GM12891 (cell line): ENCODE measurements at regions not wholly inside any gene's neighbourhood (a gene's known extent, or its start where the extent isn't known, plus 50 kb on each side); places are given as distances from the start of the nearest gene placed in this dataset.

ENCODE experiments used
- DNase-seq: peaks from one replicate; pipeline ENCODE4 v3.0.0; 2011; ENCODE audit warnings: low spot score; ENCODE audit not compliant: insufficient read length
- FAIRE-seq: peaks from 2 replicates; lab custom pipeline; 2011; peaks lifted over from hg19 to GRCh38; lab: Jason Lieb, UNC
- PAX5 ChIP-seq: IDR thresholded peaks from 2 replicates; pipeline ENCODE4 v1.6.1; 2011; ENCODE audit warnings: low read length, moderate library complexity, mild to moderate bottlenecking; ENCODE audit not compliant: insufficient read depth, severe bottlenecking
- POLR2A ChIP-seq: IDR thresholded peaks from 2 replicates; pipeline ENCODE4 v1.6.1; 2011; ENCODE audit warnings: low read depth, low read length, control low read depth
- POLR2AphosphoS5 ChIP-seq: IDR thresholded peaks from 2 replicates; pipeline ENCODE4 v1.6.1; 2011; ENCODE audit warnings: low read depth, low read length, control low read depth
- POU2F2 ChIP-seq: IDR thresholded peaks from 2 replicates; pipeline ENCODE4 v1.6.1; 2011; ENCODE audit warnings: low read depth, mild to moderate bottlenecking, control low read depth, low read length, moderate library complexity
- SPI1 ChIP-seq: IDR thresholded peaks from 2 replicates; pipeline ENCODE4 v1.6.1; 2011; ENCODE audit warnings: low read depth, low read length, control low read depth
- TAF1 ChIP-seq: IDR thresholded peaks from 2 replicates; pipeline ENCODE4 v1.6.1; 2011; ENCODE audit warnings: low read depth, low read length, control low read depth

GRCh38 chr2:16328521-16329190 is 337.0 kb downstream of the CYRIA start:
- DNase-seq (no peak), FAIRE-seq (no peak)
- no peak for TF ChIP-seq POLR2AphosphoS5
- TF ChIP-seq TAF1 = no peak
- no peak for TF ChIP-seq POLR2A

DNA sequence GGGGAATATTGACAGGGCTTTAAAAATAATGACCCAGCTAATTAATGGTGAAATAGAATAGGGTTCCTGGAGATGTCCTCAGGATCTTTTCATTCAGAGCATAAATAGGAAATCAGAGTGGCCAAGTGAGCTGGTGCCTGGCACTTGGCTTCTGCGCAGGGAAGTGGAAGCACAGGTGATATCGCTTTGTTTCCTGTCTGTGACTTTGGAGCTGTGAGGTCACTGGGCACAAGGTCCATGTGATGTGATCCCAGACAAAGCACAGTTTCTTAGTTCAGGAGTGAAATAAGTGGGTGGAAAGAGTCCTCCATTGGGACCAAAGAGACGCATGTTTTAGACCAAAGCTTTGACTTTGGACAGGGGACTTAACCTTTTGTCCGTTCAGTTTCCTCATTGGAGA is 338.3 kb downstream of the CYRIA start:
- FAIRE-seq (no peak), DNase-seq (no peak)
- TF ChIP-seq TAF1 = no peak
- TF ChIP-seq POU2F2 = no peak

DNA sequence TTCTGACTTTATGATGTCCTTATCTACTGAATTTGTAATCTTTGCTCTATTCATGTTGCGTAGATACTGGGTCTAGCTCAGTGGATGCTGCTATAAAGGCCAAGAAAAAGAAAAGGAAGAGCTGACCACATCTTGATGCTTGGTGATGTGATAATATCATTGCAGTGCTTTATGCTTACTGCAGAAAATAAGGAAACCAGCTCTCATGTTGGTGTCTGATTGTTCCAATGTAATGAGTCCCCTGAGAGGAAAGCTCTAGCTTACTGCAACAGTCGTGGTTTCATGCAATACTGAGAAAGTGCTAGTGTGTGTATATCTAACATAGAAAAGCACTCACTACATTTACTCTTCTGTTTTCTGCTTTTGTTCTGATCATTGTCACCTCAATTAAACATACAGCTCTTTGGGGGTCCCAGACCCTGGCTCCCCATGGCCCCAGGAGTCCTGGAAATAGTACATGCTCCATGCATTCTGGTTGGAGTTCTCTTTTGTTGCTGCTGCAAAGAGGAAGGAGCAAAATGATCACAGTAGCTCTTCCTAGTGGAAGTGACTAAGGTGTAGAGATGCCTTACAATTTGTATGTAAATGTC is 338.8 kb downstream of the CYRIA start:
- FAIRE-seq (no peak), DNase-seq (no peak)
- no peak for TF ChIP-seq POLR2AphosphoS5

DNA sequence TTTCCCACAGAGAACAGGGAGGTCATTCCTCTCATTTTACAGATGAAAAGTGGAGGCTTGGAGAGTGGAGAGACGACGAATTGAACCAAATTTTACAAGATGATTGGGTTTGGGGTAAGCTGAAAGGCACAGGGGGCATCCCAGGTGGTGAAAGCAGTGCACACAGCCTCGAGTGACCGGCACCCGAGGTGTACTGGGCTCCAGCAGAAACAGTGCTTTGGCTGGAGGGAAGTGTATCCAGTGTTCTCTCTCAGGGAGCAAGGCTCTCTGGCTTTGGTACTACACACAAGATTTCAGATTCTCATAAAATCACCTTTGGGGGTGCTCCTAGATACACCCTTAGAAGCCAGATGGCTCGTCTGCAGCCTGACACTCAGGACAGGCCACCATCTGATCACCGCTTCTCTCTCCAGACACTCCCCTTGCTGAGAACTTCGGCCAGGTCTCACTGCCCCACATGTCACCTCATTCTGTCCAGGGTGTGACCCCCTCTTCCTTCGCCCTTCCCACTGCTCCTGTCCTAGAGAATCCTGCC is 339.6 kb downstream of the CYRIA start:
- TF ChIP-seq TAF1 (no peak), SPI1 (no peak), POU2F2 (no peak), POLR2A (no peak), PAX5 (no peak), POLR2AphosphoS5 (no peak)
- DNase-seq (no peak), FAIRE-seq (no peak)

GRCh38 chr2:16325016-16325975 is 340.3 kb downstream of the CYRIA start:
- TF ChIP-seq PAX5 (no peak), SPI1 (no peak), POLR2A (no peak), POU2F2 (no peak), TAF1 (no peak), POLR2AphosphoS5 (no peak)
- FAIRE-seq (no peak), DNase-seq (no peak)

DNA sequence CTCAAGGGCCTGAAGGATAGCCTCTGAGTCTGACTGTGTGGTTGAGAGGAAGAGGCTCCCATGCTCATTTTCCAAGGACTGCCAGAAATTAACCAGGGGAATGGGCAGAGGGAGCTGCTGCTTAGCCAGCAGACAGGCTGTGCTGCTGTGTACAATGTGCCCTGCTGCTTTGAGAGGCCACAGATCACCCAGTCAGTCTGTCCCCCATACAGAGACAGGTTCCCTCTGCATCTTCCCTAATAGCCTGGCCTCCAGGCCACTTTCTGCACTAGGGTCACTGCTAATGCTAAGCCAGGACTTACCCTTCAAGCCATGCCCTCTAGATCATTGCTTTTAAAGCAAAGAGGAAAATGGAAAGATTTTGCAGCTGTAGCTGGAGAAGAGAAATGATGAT is 341.1 kb downstream of the CYRIA start:
- DNase-seq = no peak
- TF ChIP-seq TAF1 (no peak), POLR2AphosphoS5 (no peak), SPI1 (no peak), POU2F2 (no peak), POLR2A (no peak), PAX5 (no peak)
- FAIRE-seq = no peak

DNA sequence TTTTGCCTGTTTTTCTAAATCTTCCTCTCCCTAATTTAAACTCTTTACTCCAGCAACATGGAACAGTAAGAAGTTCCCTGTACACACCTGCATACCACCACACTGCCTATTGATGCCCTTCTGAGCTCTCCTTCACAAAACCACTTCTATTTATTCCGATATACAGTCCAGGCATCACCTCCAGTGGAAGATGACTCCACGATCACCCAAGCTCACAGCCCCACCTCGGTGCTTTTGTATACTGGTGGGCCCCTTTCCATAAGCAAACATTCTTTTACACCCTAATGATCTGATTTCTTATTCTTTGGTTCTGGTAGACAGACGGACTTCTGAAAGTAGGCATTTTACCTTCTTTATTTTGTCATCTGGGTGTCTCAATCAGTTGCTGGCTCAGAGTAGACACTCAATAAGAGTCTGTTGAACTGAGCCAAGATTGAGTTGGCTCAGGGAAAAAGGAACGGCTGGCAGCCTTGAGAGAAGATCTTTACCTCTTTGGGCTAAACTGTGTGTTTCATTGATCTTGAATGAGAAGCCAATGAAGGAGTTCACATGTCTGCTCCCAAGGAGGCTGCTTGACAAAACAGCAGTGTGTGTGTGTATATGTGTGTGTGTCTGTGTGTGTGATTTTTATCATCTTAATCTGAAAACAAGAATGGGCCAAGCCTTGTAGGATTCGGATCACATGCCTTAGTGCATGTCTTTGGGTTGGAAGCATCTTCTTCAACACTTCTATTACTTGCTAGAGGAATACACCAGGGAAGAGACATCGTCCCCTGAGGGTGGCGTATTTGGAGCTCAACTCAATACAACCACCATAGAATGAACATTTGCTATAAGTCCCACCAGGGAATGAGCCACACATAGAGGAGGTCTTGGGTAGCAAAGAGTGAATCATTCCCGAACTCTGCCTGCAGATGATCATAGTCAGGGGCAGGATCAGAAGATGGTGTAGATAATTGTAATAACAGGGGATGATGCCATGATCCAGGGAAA is 341.8 kb downstream of the CYRIA start:
- no peak for DNase-seq
- FAIRE-seq = no peak
- no peak for TF ChIP-seq POLR2AphosphoS5
- TF ChIP-seq POLR2A = no peak
- no peak for TF ChIP-seq PAX5
- TF ChIP-seq SPI1 = no peak
- no peak for TF ChIP-seq TAF1
- no peak for TF ChIP-seq POU2F2

DNA sequence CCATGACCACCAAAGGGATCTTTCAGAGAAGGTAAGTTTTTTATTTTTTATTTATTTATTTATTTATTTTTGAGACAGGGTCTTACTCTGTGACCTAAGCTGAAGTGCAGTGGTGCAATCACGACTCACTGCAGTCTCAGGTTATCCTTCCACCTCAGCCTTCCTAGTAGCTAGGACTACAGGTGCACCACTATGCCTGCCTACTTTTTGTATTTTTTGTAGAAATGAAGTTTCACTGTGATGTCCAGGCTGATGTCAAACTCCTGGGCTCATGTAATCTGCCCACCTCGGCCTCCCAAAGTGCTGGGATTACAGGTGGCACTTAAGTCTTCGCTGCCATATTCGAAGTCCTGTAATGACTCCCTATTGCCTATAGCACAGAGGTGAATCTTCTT is 342.5 kb downstream of the CYRIA start:
- no peak for TF ChIP-seq SPI1
- TF ChIP-seq POLR2A = no peak
- no peak for TF ChIP-seq POU2F2
- TF ChIP-seq POLR2AphosphoS5 = no peak
- no peak for TF ChIP-seq PAX5
- TF ChIP-seq TAF1 = no peak
- DNase-seq (no peak), FAIRE-seq (no peak)
